Activated CD4-positive, alpha-beta T cell treated with anti-CD3 and anti-CD28 coated beads for 36 hours (primary cell): ENCODE measurements at regions not wholly inside any gene's neighbourhood (a gene's known extent, or its start where the extent isn't known, plus 50 kb on each side); places are given as distances from the start of the nearest gene placed in this dataset.

ENCODE experiments used
- ATAC-seq: fragments of 200-7000 bp; cut with Tn5 transposase; one replicate; pipeline ENCODE4 v1.10.0; 2021; ENCODE audit warnings: mild to moderate bottlenecking, moderate library complexity
- CTCF ChIA-PET: fragments of 350-600 bp; sonication (Branson Sonifier 250); formaldehyde crosslinking; loops from one replicate; lab custom pipeline; 2021; ENCODE audit warnings: antibody characterized with exemption; lab: Charles Lee
- POLR2A ChIA-PET: fragments of 350-600 bp; sonication (Branson Sonifier 250); formaldehyde crosslinking; loops from one replicate; lab custom pipeline; 2021; ENCODE audit warnings: antibody characterized with exemption, inconsistent platforms; lab: Charles Lee
- DNase-seq: peaks from one replicate; pipeline ENCODE4 v3.0.0-alpha.2; 2020
- H3K27ac Mint-ChIP-seq: one replicate; pipeline ENCODE4 v1.8.0; 2021; ENCODE audit warnings: mixed read lengths
- H3K27me3 Mint-ChIP-seq: one replicate; pipeline ENCODE4 v1.8.0; 2021; ENCODE audit warnings: mixed read lengths
- H3K36me3 Mint-ChIP-seq: one replicate; pipeline ENCODE4 v1.8.0; 2021; ENCODE audit warnings: low read depth, mixed read lengths
- H3K4me1 Mint-ChIP-seq: one replicate; pipeline ENCODE4 v1.8.0; 2021; ENCODE audit warnings: mixed read lengths
- H3K4me3 Mint-ChIP-seq: one replicate; pipeline ENCODE4 v1.8.0; 2021; ENCODE audit warnings: mild to moderate bottlenecking, moderate library complexity, mixed read lengths
- H3K9me3 Mint-ChIP-seq: one replicate; pipeline ENCODE4 v1.8.0; 2021; ENCODE audit warnings: low read depth, mixed read lengths
- intact Hi-C, 2 experiments: fragments of 100-400 bp; cut with DNase I in 1 of 2; cut with micrococcal nuclease in 1 of 2; formaldehyde crosslinking; loops; one replicate each; pipeline versions ENCODE4 v1.14.2 to v1.15.1; 2022 to 2024; cut with DNase I, micrococcal nuclease

DNA sequence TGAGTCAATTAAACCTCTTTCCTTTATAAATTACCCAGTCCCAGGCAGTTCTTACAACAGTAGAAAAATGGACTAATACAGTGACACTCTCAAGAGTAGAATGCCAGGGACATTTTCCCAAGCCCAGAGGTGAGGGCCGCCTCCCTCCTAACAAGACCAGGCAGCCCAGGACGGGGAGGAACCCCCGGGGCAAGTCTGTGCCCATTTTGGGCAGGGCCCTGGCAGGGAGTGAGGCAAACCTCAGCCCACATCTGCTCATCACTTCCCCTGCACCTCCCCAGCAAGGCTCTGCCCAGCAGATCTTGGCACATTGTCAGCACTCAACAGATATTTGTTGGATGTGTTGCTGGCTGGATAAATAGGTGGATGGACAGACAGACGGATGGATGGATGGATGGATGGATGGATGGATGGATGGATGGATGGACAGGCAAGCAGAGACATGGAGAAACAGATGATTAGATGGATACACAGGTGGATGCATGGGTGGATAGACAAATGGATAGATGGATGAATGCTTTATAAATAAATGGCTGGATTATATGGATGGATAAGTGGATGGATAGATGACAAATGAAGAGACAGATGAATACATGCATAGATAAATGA is 271.3 kb downstream of the PARN start:
- no peak overlapping the region for H3K4me3 Mint-ChIP-seq
- ATAC-seq (no peak), DNase-seq (no peak)
- H3K27ac Mint-ChIP-seq: no peak overlapping the region
- peaks cover 10% of the 10 kb centered on the region for H3K4me1 Mint-ChIP-seq
- intact Hi-C loops: loop anchor here in 1 of 2 experiments (5.0 kb wide), 1 partner anchor 52 kb away; no protein-coding TSS in a partner anchor
- POLR2A ChIA-PET: no interaction called here
- H3K36me3 Mint-ChIP-seq: no peaks in the 10 kb centered on the region
- H3K9me3 Mint-ChIP-seq: no peaks in the 10 kb centered on the region
- peaks cover 10% of the 10 kb centered on the region for H3K27me3 Mint-ChIP-seq
- CTCF ChIA-PET: no interaction called here

- Mint-ChIP-seq H3K36me3 (no peaks in the 10 kb centered on the region), H3K4me1 (peaks cover 10% of the 10 kb centered on the region), H3K4me3 (no peak overlapping the region), H3K27ac (no peak overlapping the region), H3K27me3 (peaks cover 10% of the 10 kb centered on the region), H3K9me3 (no peaks in the 10 kb centered on the region)
- intact Hi-C loops: loop anchor here in 1 of 2 experiments (5.0 kb wide), 1 partner anchor 50 kb away; no protein-coding TSS in a partner anchor
- ChIA-PET POLR2A (no interaction called here), CTCF (interaction anchor here (0.7 to 0.8 kb wide), 2 partner anchors 154 to 434 kb away, joined by 3 to 4 read pairs; no protein-coding TSS in a partner anchor)
- DNase-seq (no peak), ATAC-seq (no peak)
Observed at GRCh38 chr16:14357328-14357727, 272.7 kb downstream of the PARN start.

GRCh38 chr16:14356064-14356463 is 274.0 kb downstream of the PARN start:
- Mint-ChIP-seq H3K27ac (no peak overlapping the region), H3K9me3 (no peaks in the 10 kb centered on the region), H3K4me1 (peaks cover 10% of the 10 kb centered on the region), H3K36me3 (no peaks in the 10 kb centered on the region), H3K27me3 (peaks cover 10% of the 10 kb centered on the region), H3K4me3 (no peak overlapping the region)
- ChIA-PET CTCF (no interaction called here), POLR2A (no interaction called here)
- DNase-seq (no peak), ATAC-seq (no peak)
- intact Hi-C loops: loop anchor here in 1 of 2 experiments (5.0 kb wide), 1 partner anchor 49 kb away; no protein-coding TSS in a partner anchor

- peak; percentile 74 for DNase-seq
- peak; percentile 94 for ATAC-seq
- Mint-ChIP-seq H3K9me3 (no peaks in the 10 kb centered on the region), H3K36me3 (no peaks in the 10 kb centered on the region), H3K27me3 (peaks cover 10% of the 10 kb centered on the region), H3K27ac (no peak overlapping the region), H3K4me1 (peaks cover 10% of the 10 kb centered on the region), H3K4me3 (peak overlapping the region; percentile 21)
- ChIA-PET POLR2A (interaction anchor here (0.6 kb wide), 1 partner anchor 75 kb away, joined by 3 read pairs; no protein-coding TSS in a partner anchor), CTCF (interaction anchor here (0.6 to 0.7 kb wide), 2 partner anchors 69 to 414 kb away, joined by 3 read pairs; no protein-coding TSS in a partner anchor)
- intact Hi-C loops: loop anchor here (1.0 to 5.0 kb wide), 4 partner anchors 47 to 276 kb away; partner anchors contain the start of gene PARN (in 1 of the 2)
Observed at GRCh38 chr16:14354561-14355351, 275.3 kb downstream of the PARN start.

DNA sequence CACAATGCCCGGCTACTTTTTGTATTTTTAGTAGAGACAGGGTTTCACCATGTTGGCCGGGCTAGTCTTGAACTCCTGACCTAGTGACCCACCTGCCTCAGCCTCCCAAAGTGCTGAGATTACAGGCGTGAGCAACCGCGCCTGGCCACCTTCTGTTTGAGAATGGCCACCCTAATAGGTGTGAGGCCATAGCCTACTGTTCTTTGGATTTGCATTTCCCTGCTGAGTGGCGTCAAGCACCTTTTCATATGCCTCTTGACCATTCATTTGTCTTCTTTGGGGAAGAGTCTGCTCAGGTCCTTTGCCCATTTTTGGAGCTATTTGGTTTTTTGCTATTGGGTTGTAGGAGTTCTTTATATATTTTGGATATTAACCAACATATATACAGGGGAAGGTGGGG is 276.7 kb downstream of the PARN start:
- POLR2A ChIA-PET: no interaction called here
- Mint-ChIP-seq H3K4me1 (peaks cover 10% of the 10 kb centered on the region), H3K9me3 (no peaks in the 10 kb centered on the region), H3K27ac (no peak overlapping the region), H3K4me3 (no peak overlapping the region), H3K27me3 (peaks cover 9% of the 10 kb centered on the region), H3K36me3 (no peaks in the 10 kb centered on the region)
- intact Hi-C loops: no loop called here
- DNase-seq (no peak), ATAC-seq (no peak)
- CTCF ChIA-PET: no interaction called here

- intact Hi-C loops: no loop called here
- POLR2A ChIA-PET: no interaction called here
Observed at GRCh38 chr16:14351647-14352046, 278.4 kb downstream of the PARN start.

GRCh38 chr16:14350626-14351025 is 279.4 kb downstream of the PARN start:
- intact Hi-C loops: no loop called here
- Mint-ChIP-seq H3K4me1 (peaks cover 10% of the 10 kb centered on the region), H3K4me3 (no peak overlapping the region), H3K27ac (no peak overlapping the region), H3K36me3 (no peaks in the 10 kb centered on the region), H3K27me3 (peaks cover 4% of the 10 kb centered on the region), H3K9me3 (no peaks in the 10 kb centered on the region)
- ATAC-seq (no peak), DNase-seq (no peak)
- ChIA-PET CTCF (no interaction called here), POLR2A (no interaction called here)

More at GRCh38 chr16:14351647-14352046, 278.4 kb downstream of the PARN start:
- no peak for DNase-seq
- Mint-ChIP-seq H3K4me1 (peaks cover 10% of the 10 kb centered on the region), H3K27ac (no peak overlapping the region), H3K4me3 (no peak overlapping the region), H3K27me3 (peaks cover 4% of the 10 kb centered on the region), H3K36me3 (no peaks in the 10 kb centered on the region), H3K9me3 (no peaks in the 10 kb centered on the region)
- no peak for ATAC-seq
- CTCF ChIA-PET: no interaction called here

- ChIA-PET CTCF (interaction anchor here (0.7 kb wide), 1 partner anchor 1454 kb away, joined by 3 read pairs; no protein-coding TSS in a partner anchor), POLR2A (no interaction called here)
- intact Hi-C loops: no loop called here
- Mint-ChIP-seq H3K36me3 (no peaks in the 10 kb centered on the region), H3K27ac (no peak overlapping the region), H3K27me3 (peaks cover 2% of the 10 kb centered on the region), H3K4me1 (peaks cover 6% of the 10 kb centered on the region), H3K4me3 (no peak overlapping the region), H3K9me3 (no peaks in the 10 kb centered on the region)
- ATAC-seq (no peak), DNase-seq (no peak)
Observed at GRCh38 chr16:14350081-14350480, 279.0 kb downstream of the MRTFB start.

- intact Hi-C loops: no loop called here
- peaks cover 3% of the 10 kb centered on the region for H3K36me3 Mint-ChIP-seq
- H3K9me3 Mint-ChIP-seq: peaks cover 6% of the 10 kb centered on the region
- DNase-seq (no peak), ATAC-seq (no peak)
- no peak overlapping the region for H3K27ac Mint-ChIP-seq
- CTCF ChIA-PET: no interaction called here
- no peaks in the 10 kb centered on the region for H3K4me1 Mint-ChIP-seq
- H3K4me3 Mint-ChIP-seq: no peak overlapping the region
- peaks cover 5% of the 10 kb centered on the region for H3K27me3 Mint-ChIP-seq
- POLR2A ChIA-PET: no interaction called here
Observed at GRCh38 chr16:14347706-14348105, 276.6 kb downstream of the MRTFB start.

GRCh38 chr16:14346278-14347142 is 275.4 kb downstream of the MRTFB start:
- Mint-ChIP-seq H3K36me3 (peaks cover 3% of the 10 kb centered on the region), H3K27ac (no peak overlapping the region), H3K27me3 (peaks cover 5% of the 10 kb centered on the region), H3K4me3 (no peak overlapping the region), H3K9me3 (peaks cover 10% of the 10 kb centered on the region), H3K4me1 (no peaks in the 10 kb centered on the region)
- DNase-seq (no peak), ATAC-seq (no peak)
- ChIA-PET CTCF (interaction anchor here (0.5 kb wide), 1 partner anchor 240 kb away, joined by 3 read pairs; no protein-coding TSS in a partner anchor), POLR2A (no interaction called here)
- intact Hi-C loops: no loop called here

- DNase-seq (no peak), ATAC-seq (no peak)
- ChIA-PET POLR2A (no interaction called here), CTCF (no interaction called here)
- Mint-ChIP-seq H3K27ac (no peak overlapping the region), H3K4me1 (no peaks in the 10 kb centered on the region), H3K9me3 (peaks cover 11% of the 10 kb centered on the region), H3K36me3 (peaks cover 3% of the 10 kb centered on the region), H3K27me3 (peaks cover 5% of the 10 kb centered on the region), H3K4me3 (no peak overlapping the region)
- intact Hi-C loops: no loop called here
Observed at GRCh38 chr16:14345512-14346115, 274.5 kb downstream of the MRTFB start.
